IMR-90 (cell line): ENCODE measurements at regions not wholly inside any gene's neighbourhood (a gene's known extent, or its start where the extent isn't known, plus 50 kb on each side); places are given as distances from the start of the nearest gene placed in this dataset.

Experiments
- ATAC-seq: fragments of 200-7000 bp; cut with Tn5 transposase; 2 replicates; pipeline ENCODE4 v1.9.1; 2020; ENCODE audit warnings: low read depth, mild to moderate bottlenecking, moderate library complexity
- BruUV-seq: library from RNA; stranded (reverse); fragments of 400-500 nt; replicated peaks from 2 replicates; lab custom pipeline; 2021; lab: Mats Ljungman, UMichigan
- CTCF ChIA-PET: fragments of 300-600 bp; formaldehyde crosslinking; extraction: SDS; loops from one replicate; lab custom pipeline; 2021; ENCODE audit warnings: antibody characterized with exemption; lab: Yijun Ruan, JAX
- POLR2A ChIA-PET: fragments of 300-600 bp; sonication (Branson Sonifier 250); formaldehyde crosslinking; loops from one replicate; lab custom pipeline; 2022; ENCODE audit warnings: antibody characterized with exemption; ENCODE audit not compliant: unreplicated experiment; lab: Charles Lee
- DNase-seq: peaks from one replicate; pipeline ENCODE4 v3.0.0; 2013
- H2AFZ ChIP-seq: replicated peaks from 2 replicates; pipeline ENCODE3; 2013; ENCODE audit warnings: low read length, mild to moderate bottlenecking; ENCODE audit not compliant: poor library complexity
- H2AK5ac ChIP-seq: 2 replicates; pipeline ENCODE4 v1.6.1; 2013; ENCODE audit warnings: low read depth, low read length, inconsistent platforms
- H2AK9ac ChIP-seq: replicated peaks from 2 replicates; pipeline ENCODE3; 2013; ENCODE audit warnings: mild to moderate bottlenecking, low read depth, low read length, moderate library complexity; ENCODE audit not compliant: poor library complexity
- H2BK120ac ChIP-seq: 2 replicates; pipeline ENCODE4 v1.6.1; 2013; ENCODE audit warnings: low read depth, low read length, inconsistent platforms
- H2BK15ac ChIP-seq: 3 replicates; pipeline ENCODE4 v1.6.1; 2013; ENCODE audit warnings: low read depth, low read length, inconsistent platforms
- H2BK20ac ChIP-seq: 2 replicates; pipeline ENCODE4 v1.6.1; 2013; ENCODE audit warnings: low read depth, mild to moderate bottlenecking, inconsistent platforms, low read length, moderate library complexity
- H2BK5ac ChIP-seq: 2 replicates; pipeline ENCODE4 v1.6.1; 2013; ENCODE audit warnings: mild to moderate bottlenecking, low read depth, low read length, inconsistent platforms; ENCODE audit not compliant: poor library complexity, severe bottlenecking
- H3K14ac ChIP-seq: replicated peaks from 2 replicates; pipeline ENCODE4 v1.6.1; 2013; ENCODE audit warnings: low read depth, low read length, inconsistent platforms
- H3K18ac ChIP-seq: 2 replicates; pipeline ENCODE4 v1.6.1; 2013; ENCODE audit warnings: low read depth, low read length, control low read depth
- H3K23ac ChIP-seq: 2 replicates; pipeline ENCODE4 v1.6.1; 2013; ENCODE audit warnings: low read depth, low read length, inconsistent platforms
- H3K27ac ChIP-seq: 2 replicates; pipeline ENCODE4 v1.5.1; 2013; ENCODE audit warnings: mild to moderate bottlenecking, control low read depth, low read length; ENCODE audit not compliant: insufficient read depth
- H3K27me3 ChIP-seq: 2 replicates; pipeline ENCODE4 v1.6.1; 2013; ENCODE audit warnings: low read length; ENCODE audit not compliant: control insufficient read depth, insufficient read depth
- H3K36me3 ChIP-seq: 2 replicates; pipeline ENCODE4 v1.6.1; 2013; ENCODE audit warnings: low read length, mixed read lengths; ENCODE audit not compliant: control insufficient read depth, insufficient read depth
- H3K4ac ChIP-seq: 2 replicates; pipeline ENCODE4 v1.6.1; 2013; ENCODE audit warnings: low read depth, low read length, inconsistent platforms
- H3K4me1 ChIP-seq: 2 replicates; pipeline ENCODE4 v1.6.1; 2013; ENCODE audit warnings: low read length, mixed read lengths; ENCODE audit not compliant: control insufficient read depth, insufficient read depth
- H3K4me2 ChIP-seq: 2 replicates; pipeline ENCODE4 v1.6.1; 2013; ENCODE audit warnings: low read depth, mild to moderate bottlenecking, control low read depth, low read length, moderate library complexity
- H3K4me3 ChIP-seq: 2 replicates; pipeline ENCODE4 v1.5.1; 2013; ENCODE audit warnings: low read depth, mild to moderate bottlenecking, control low read depth, low read length, moderate library complexity; ENCODE audit not compliant: insufficient read depth
- H3K56ac ChIP-seq: 2 replicates; pipeline ENCODE4 v1.6.1; 2013; ENCODE audit warnings: low read length, inconsistent platforms; ENCODE audit not compliant: insufficient read depth; ENCODE audit errors: extremely low read depth
- H3K79me1 ChIP-seq, 2 experiments: 2 replicates each; pipeline ENCODE4 v1.6.1; 2013; ENCODE audit warnings: low read length in 2 of 2, inconsistent platforms in 1 of 2, low read depth in 1 of 2
- H3K9ac ChIP-seq: 2 replicates; pipeline ENCODE4 v1.6.1; 2013; ENCODE audit warnings: low read depth, low read length, control low read depth
- H3K9me1 ChIP-seq: 2 replicates; pipeline ENCODE4 v1.6.1; 2013; ENCODE audit warnings: low read length, inconsistent platforms; ENCODE audit not compliant: insufficient read depth
- H3K9me3 ChIP-seq: 2 replicates; pipeline ENCODE4 v1.6.1; 2013; ENCODE audit warnings: low read length; ENCODE audit not compliant: control insufficient read depth, insufficient read depth
- H4K20me1 ChIP-seq: 2 replicates; pipeline ENCODE4 v1.6.1; 2013; ENCODE audit warnings: low read length, inconsistent platforms; ENCODE audit not compliant: insufficient read depth
- H4K5ac ChIP-seq: 2 replicates; pipeline ENCODE4 v1.6.1; 2013; ENCODE audit warnings: mild to moderate bottlenecking, low read depth, low read length, control low read depth
- H4K8ac ChIP-seq, 2 experiments: 2 replicates each; pipeline ENCODE4 v1.6.1; 2013; ENCODE audit warnings: low read depth in 2 of 2, low read length in 2 of 2, control low read depth in 1 of 2, inconsistent platforms in 1 of 2
- H4K91ac ChIP-seq: 2 replicates; pipeline ENCODE4 v1.6.1; 2013; ENCODE audit warnings: low read depth, low read length, inconsistent platforms; ENCODE audit not compliant: insufficient read depth
- BHLHE40 ChIP-seq: fragments of 150-350 bp; IDR thresholded peaks from 2 replicates; pipeline ENCODE4 v1.6.1; 2016; ENCODE audit warnings: mild to moderate bottlenecking, low read depth, low read length
- CEBPB ChIP-seq: IDR thresholded peaks from 2 replicates; pipeline ENCODE4 v1.6.1; 2012; ENCODE audit warnings: low read depth, low read length, improper control_type of control experiment
- CHD1 ChIP-seq: IDR thresholded peaks from 2 replicates; pipeline ENCODE4 v1.6.1; 2012; ENCODE audit warnings: low read depth, low read length, improper control_type of control experiment
- ELK1 ChIP-seq: fragments of 150-350 bp; IDR thresholded peaks from 2 replicates; pipeline ENCODE4 v1.6.1; 2016; ENCODE audit warnings: low read depth, mild to moderate bottlenecking, low read length, moderate library complexity, borderline replicate concordance
- FOS ChIP-seq: fragments of 150-350 bp; IDR thresholded peaks from 2 replicates; pipeline ENCODE4 v1.6.1; 2016; ENCODE audit warnings: low read depth, low read length
- MAFK ChIP-seq: IDR thresholded peaks from 2 replicates; pipeline ENCODE4 v1.6.1; 2012; ENCODE audit warnings: low read depth, low read length, improper control_type of control experiment
- MAZ ChIP-seq: IDR thresholded peaks from 2 replicates; pipeline ENCODE4 v1.6.1; 2012; ENCODE audit warnings: low read depth, mild to moderate bottlenecking, low read length, improper control_type of control experiment, moderate library complexity, borderline replicate concordance
- MXI1 ChIP-seq: IDR thresholded peaks from 2 replicates; pipeline ENCODE4 v1.6.1; 2012; ENCODE audit warnings: low read depth, mild to moderate bottlenecking, low read length, moderate library complexity, borderline replicate concordance
- POLR2A ChIP-seq: IDR thresholded peaks from 2 replicates; pipeline ENCODE4 v1.6.1; 2012; ENCODE audit warnings: mild to moderate bottlenecking, low read depth, low read length
- RCOR1 ChIP-seq: IDR thresholded peaks from 2 replicates; pipeline ENCODE4 v1.6.1; 2012; ENCODE audit warnings: mild to moderate bottlenecking, low read length, improper control_type of control experiment; ENCODE audit not compliant: insufficient replicate concordance
- WGBS, 2 experiments: methylation state at CpG; one replicate each; pipeline versions ENCODE4 v1.1.5 to v1.1.7; 2013; ENCODE audit warnings: missing lambda C conversion rate in 2 of 2; ENCODE audit not compliant: insufficient read length in 1 of 2; ENCODE audit errors: extremely low coverage in 2 of 2; 5-methylcytosine and 5-hydroxymethylcytosine counted together
- dilution Hi-C: fragments of 300-500 bp; cut with HindIII; formaldehyde crosslinking; loops from one replicate; pipeline ENCODE4 v1.14.3; 2018; ENCODE audit warnings: low sequenced_read_pairs; ENCODE audit not compliant: unreplicated experiment
- in situ Hi-C: fragments of 300-500 bp; cut with MboI; formaldehyde crosslinking; loops from 3 replicates; pipeline ENCODE4 v1.14.3; 2019; ENCODE audit warnings: low sequenced_read_pairs, inconsistent platforms, mixed read lengths
- intact Hi-C: fragments of 100-400 bp; cut with micrococcal nuclease; formaldehyde crosslinking; loops from 2 replicates; pipeline ENCODE4 v1.10.0; 2022

GRCh38 chr21:28788030-28788429, 204.6 kb downstream of the LTN1 start:
- Histone ChIP-seq H3K23ac (no peak overlapping the region), H3K4me1 (peaks cover 1% of the 10 kb centered on the region; the same call in 1 of the 2 replicates), H2AK5ac (no peak overlapping the region), H3K4ac (no peak overlapping the region), H2BK20ac (no peak overlapping the region), H3K9me3 (no peaks in the 10 kb centered on the region; the same call in 1 of the 2 replicates), H2BK120ac (no peak overlapping the region), H3K4me3 (no peak overlapping the region), H3K4me2 (no peak overlapping the region), H2BK15ac (no peak overlapping the region), H3K36me3 (no peaks in the 10 kb centered on the region), H2BK5ac (no peak overlapping the region), H4K8ac (no peak overlapping the region), H3K56ac (no peak overlapping the region), H3K27ac (no peak overlapping the region), H2AFZ (no peak overlapping the region), H3K18ac (no peak overlapping the region), H3K79me1 (no peaks in the 10 kb centered on the region), H3K27me3 (no peaks in the 10 kb centered on the region), H3K9me1 (no peaks in the 10 kb centered on the region), H4K20me1 (no peaks in the 10 kb centered on the region), H3K9ac (no peak overlapping the region), H3K14ac (no peak overlapping the region), H4K91ac (no peak overlapping the region), H4K5ac (no peak overlapping the region), H2AK9ac (no peak overlapping the region)
- dilution Hi-C loops, result no loop called here
- ATAC-seq (no peak), DNase-seq (no peak)
- WGBS, 2 experiments, result no CpG with 5 or more reads among the region's 6 CpGs
- TF ChIP-seq CEBPB (no peak), POLR2A (no peak), MAFK (no peak), FOS (no peak), BHLHE40 (no peak), ELK1 (no peak), CHD1 (no peak), RCOR1 (no peak), MXI1 (no peak), MAZ (no peak)
- POLR2A ChIA-PET, result no interaction called here
- in situ Hi-C loops, result no loop called here
- no TSS peak for BruUV-seq
- intact Hi-C loops, result no loop called here
- CTCF ChIA-PET, result no interaction called here
